Embryonic facial prominence (tissue), 1 donor: ENCODE measurements at regions not wholly inside any gene's neighbourhood (a gene's known extent, or its start where the extent isn't known, plus 50 kb on each side); places are given as distances from the start of the nearest gene placed in this dataset.
"Not testable (repeated sequence)": the region's sequence is repeated elsewhere in the genome, so short reads cannot be mapped to it uniquely, and the experiment has no call there.

Source experiments
- DNase-seq: peaks from one replicate; pipeline ENCODE4 v3.0.0-alpha.2; 2016; ENCODE audit errors: extremely low spot score

DNA sequence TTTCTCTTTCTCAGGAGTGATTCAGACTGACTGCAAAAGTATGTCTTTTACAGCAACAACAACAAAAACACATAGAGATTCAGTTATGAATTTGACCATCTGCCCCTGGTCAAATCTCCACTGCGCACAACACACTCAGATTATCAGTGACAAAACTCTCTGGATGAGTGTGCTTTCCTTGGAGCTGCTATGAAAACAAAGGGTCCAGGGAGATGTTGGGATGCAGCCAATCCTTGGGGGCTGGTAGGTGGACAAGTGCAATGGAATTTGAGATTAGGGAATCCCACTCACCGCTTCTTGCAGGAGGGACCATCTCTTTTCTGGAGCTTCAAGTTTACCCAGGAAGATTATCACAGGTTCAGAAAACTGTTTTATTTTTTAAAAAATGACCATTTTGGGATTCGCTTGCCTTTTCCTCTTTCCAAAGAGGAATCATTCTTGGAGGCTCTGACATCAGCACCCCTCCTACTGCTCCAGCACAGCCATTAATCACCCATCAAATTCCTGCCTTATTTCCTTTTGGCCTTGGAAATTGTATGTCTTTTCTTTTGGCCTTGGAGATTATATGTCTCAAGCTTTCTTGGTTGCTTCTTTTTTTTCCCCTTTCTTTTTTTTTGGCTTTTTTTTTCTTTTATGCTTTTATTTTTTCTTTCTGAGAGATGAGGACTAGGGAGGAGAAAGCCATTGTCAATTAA is 311.8 kb downstream of the TSHZ3 start:
- no peak for DNase-seq

DNA sequence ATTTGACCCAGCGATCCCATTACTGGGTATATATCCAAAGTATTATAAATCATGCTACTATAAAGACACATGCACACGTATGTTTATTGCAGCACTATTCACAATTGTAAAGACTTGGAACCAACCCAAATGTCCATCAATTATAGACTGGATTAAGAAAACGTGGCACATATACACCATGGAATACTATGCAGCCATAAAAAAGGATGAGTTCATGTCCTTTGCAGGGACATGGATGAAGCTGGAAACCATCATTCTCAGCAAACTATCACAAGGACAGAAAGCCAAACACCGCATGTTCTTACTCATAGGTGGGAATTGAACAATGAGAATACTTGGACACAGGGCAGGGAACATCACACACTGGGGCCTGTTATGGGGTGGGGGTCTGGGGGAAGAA is 317.8 kb downstream of the TSHZ3 start:
- DNase-seq, result not testable (repeated sequence)

GRCh38 chr19:31023038-31023437 is 326.2 kb downstream of the TSHZ3 start:
- no peak for DNase-seq

DNA sequence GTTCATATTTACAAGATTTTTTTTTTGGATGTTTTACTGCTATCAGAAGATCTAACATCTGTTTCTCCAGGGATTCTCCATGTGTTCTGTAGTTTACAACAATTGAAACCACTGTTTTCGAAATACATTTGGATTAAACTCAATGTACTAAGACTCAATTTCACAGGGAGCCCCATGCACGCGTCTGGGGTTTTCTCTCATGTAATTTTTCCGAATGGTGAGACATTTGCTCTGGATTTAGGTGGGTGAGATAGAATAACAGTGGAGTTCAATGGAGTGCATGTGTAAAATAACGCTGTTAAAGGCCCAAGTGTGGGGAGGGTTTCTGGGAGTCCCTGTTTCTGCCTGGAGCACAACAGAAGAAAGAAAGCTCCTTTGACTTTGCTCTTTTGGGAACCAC is 330.3 kb downstream of the TSHZ3 start:
- no peak for DNase-seq

DNA sequence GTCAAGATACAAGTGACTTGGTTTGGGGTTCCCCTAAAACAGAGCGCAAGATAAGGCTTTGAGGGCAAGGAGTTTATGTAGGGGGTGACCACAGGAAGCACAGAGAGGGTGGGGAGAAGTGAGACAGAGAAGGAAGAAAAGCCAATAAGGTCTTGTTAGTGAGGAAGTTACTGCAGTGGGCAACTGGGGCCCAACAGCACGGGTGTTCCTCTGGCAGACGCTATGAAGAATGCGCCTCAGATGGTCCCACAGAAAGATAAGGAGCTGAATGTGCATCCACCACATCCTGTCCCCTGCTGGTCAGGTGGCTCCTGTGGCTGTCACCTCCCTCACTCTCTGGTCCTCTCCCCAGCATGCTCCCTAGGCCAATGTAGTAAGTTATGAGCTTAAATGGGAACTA is 333.5 kb downstream of the TSHZ3 start:
- no peak for DNase-seq

DNA sequence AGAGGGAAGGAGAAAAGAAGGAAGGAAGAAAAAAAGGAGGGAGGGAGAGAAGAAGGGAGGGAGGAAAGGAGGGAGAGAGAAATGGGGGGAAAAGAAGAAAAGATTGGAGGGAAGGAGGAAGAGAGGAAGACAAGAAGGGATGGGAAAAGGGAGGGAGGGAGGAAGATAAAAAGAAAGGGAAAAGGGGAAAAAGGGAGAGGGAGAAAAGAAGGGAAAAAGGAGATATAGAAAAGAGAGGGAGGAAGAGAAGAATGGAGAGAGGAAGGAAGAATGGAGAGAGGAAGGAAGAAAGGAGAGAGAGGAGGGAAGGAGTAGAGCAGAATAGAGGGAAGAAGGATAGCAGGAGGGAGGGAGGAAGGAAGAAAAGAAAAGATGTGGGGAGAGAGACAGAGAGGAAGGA is 334.6 kb downstream of the TSHZ3 start:
- DNase-seq, result no peak

- peak; percentile 22 for DNase-seq
Observed at GRCh38 chr19:31013384-31014020, 335.7 kb downstream of the TSHZ3 start.

DNA sequence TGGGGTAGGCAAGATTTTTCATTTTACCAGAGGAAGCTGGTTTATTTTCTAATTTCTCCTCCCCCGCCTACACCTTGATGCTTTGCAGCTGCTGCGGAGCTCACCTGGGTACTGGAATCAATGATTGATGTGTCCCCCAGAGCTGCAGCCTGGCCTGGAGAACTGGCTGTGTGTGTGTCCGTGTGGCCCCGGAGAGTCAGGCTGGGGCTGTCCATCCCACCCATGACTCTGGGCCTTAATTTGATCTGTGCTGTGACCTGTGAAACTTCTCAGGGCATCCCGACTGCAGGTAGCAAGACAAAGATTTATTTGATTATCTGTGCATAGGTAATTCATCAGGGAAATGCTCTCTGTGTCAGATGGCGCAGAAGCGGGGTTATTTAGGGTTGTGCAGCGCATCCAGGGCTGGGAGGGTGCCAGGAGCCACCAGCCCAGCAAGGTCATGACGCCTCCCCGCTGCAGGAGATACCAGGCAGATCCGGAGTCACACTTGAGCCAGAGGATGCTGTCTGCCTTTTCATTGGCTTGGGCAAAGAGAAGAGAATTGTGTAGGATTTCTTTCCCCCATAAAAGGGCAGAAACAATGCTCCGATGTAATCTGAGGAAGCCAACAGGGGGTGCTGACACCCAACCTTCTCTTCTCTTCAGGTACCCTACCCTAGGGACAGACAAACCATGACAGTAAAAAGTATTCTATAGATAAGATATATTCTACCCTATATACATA is 346.6 kb downstream of the TSHZ3 start:
- DNase-seq, result no peak

GRCh38 chr19:31001991-31002390 is 347.2 kb downstream of the TSHZ3 start:
- no peak for DNase-seq

- no peak for DNase-seq
Observed at GRCh38 chr19:31000913-31001312, 348.3 kb downstream of the TSHZ3 start.

DNA sequence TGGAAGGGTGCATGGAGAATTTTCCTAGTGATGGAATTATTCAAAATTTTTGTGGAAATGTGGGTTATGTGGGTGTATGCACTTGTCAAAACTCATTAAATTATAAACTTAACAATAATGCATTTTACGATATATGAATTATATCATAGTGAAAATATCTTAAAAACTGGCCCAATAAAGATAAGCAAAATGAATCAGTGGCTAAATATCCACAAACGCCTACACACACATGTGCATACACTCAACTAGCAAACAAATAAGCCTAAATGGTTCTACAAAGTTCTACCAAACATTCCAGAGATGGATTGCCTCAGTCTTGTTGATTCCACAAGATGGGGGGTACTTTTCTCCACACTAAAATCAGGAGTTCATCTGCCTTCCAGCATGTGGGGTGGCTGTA is 349.5 kb downstream of the TSHZ3 start:
- no peak for DNase-seq

DNA sequence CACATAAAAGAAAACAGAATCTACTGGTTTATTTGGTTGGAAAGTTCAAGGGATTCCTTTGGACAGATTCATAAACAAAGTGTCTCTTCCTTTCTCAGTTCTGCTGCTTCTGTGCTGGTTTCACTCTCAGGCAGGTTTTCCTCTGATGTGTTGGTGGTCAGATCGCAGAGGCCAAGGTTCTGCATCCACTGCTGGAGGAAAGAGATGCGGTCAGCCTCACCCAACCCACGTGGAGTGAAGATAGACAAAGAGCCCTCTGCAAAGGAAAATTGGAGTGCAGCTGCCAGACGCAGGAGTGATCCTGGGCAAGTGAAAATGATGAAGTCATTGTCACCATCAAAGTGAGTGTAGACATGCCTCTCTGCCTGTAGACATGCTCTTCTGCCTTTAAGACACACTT is 352.0 kb downstream of the TSHZ3 start:
- no peak for DNase-seq

DNA sequence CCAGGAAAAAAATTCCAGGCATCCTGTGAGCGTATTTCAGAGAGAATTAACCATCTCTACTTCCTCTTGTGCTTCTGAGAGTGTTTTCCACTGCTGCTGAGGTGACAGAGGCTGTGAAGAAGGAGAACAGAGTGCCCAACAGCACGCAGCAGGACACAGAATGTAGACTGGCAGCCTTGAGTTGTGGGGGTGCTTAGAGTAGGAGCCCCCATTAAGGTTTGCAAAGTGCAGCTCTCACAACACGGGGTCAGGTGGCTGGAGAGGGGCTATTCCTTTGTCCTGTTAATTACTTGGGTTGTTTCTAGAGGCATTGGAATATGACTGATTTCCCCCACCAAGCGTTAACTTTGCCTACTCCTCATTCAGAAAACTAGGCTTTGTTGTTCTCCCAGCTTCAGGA is 370.6 kb downstream of the TSHZ3 start:
- no peak for DNase-seq

- DNase-seq, result no peak
Observed at GRCh38 chr19:30969591-30969990, 379.6 kb downstream of the TSHZ3 start.

DNA sequence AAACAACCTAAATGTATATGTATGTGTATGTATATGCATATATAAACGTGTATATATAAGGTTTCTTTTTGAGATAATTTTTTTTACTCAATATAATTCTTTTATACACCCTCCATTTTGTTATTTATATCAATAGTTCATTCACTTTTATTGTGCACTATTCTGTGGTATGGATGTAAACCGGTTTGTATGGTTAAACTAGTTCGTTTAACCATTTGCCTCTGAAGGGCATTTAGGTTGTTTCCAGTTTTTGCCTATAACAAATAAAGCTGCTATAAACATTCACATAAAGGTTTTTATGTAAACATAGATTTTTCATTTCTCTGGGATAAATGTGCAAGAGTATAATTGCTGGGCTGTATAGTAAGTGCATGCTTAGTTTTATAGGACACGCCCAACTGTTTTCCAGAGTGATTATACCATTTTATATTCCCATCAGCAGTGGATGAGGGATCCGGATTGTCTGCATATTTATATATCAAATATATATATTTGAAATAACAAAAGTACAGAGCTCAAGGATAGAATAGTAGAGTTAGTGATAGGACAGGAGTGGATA is 380.3 kb downstream of the TSHZ3 start:
- no peak for DNase-seq

DNA sequence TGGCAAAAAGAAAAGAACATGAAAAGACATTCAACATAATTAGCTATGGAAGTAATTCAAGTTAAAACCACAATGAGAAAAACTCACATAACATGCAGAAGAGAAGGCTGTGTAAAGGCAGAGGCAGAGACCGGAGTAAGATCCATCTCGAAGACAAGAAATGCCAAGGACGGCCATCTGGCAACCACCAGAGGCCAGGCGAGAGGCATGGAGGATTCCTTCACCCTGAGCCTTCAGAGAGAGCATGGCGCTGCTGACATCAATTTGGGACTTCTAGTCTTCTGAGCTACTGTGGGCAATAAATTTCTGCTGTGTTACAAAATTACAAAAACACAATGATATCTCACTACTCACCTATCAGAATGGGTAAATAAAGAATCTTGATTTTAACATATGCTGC is 381.0 kb downstream of the TSHZ3 start:
- DNase-seq, result no peak

DNA sequence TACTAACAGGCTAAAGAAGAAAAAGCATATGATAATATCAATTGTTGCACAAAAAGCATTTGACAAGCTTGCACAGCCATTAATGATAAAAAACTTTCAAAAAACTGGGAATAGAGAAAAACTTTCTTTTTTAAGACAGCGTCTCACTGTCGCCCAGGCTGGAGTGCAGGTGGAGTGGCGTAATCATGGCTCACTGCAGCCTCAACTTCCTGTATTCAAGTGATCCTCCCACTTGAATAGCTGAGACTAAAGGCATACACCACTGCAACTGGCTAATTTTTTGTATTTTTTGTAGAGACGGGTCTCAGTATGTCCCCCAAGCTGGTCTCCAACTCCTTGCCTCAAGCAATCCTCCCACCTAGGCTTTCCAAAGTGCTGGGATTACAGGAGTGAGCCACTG is 382.8 kb downstream of the TSHZ3 start:
- no peak for DNase-seq

DNA sequence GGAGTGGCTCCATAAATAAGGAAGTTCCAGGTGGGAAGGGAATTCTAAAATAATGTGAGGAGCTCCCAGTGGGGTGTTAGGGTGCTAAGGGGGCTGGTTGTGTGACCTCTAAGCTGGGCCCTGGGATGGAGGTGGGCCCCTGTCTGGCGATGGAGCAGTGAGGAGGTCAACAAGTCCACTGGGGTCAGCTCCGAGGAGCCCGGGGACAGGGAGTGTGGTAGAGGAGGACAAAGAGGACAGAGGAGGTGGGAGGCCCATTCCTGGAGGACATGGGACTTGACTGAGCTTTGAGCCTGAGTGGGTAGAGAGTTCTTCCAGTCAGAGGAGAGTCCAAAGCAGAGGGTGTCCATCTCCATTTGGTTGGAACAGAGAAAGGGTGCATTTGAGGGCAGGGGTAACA is 390.2 kb downstream of the TSHZ3 start:
- no peak for DNase-seq

DNA sequence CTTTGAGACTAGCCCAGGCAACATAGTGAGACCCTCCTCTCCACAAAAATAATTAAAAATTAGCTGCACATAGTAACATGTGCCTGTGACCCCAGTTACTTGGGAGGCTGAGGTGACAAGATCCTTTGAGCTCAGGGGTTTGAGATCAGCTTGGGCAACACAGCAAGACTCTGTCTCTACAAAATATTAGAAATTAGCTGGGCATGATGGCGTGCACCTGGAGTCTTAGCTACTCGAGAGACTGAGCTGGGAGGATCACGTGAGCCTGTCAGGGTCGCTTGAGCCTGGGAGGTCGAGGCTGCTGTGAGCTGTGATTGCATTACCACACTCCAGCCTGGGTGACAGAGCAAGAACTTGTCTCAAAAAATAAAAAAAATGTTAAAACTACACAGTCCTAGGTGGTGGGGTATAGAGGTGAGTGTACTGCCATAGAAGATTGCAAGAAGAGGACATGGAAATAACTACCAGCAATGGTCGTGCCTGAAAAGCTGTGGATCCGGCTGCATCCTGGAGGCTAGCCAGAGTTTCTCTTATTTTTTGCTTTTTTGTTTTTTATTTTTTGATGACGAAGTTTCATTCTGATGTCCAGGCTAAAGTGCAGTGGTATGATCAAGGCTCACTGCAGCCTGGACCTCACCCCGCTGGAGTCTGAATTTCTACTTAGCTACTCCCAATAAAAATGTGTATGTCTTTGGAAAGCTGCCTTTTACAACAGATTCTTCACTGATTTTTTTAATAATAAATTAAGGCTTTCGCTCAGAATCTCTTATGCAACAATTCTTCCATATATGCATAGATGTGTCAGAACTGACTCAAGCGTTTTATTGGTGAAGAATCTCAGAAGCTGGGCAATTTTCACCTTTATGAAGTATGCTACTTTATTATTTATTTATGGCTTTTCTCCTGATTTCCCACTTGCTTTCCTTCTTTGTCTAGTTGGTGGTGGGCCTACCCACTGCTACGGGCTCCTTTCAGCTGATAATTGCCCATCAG is 393.8 kb downstream of the TSHZ3 start:
- DNase-seq, result no peak

GRCh38 chr19:30944276-30944932 is 404.8 kb downstream of the TSHZ3 start:
- not testable (repeated sequence) for DNase-seq
